Fibroblast of lung (primary cell): ENCODE measurements at regions not wholly inside any gene's neighbourhood (a gene's known extent, or its start where the extent isn't known, plus 50 kb on each side); places are given as distances from the start of the nearest gene placed in this dataset.

Source experiments
- DNase-seq, 2 donors: peaks; one replicate each; pipeline versions ENCODE4 v3.0.0 to v3.0.0-alpha.2; 2010; ENCODE audit warnings: low read depth in 2 of 2
- H2AFZ ChIP-seq: 2 replicates; pipeline ENCODE4 v1.5.1; 2012; ENCODE audit warnings: low read length, control low read depth, inconsistent platforms
- H3K27ac ChIP-seq: 2 replicates; pipeline ENCODE4 v1.5.1; 2011; ENCODE audit warnings: low read length, control low read depth; ENCODE audit not compliant: insufficient read depth
- H3K27me3 ChIP-seq: 2 replicates; pipeline ENCODE4 v1.5.1; 2011; ENCODE audit warnings: mild to moderate bottlenecking, low read length; ENCODE audit not compliant: control insufficient read depth, insufficient read depth
- H3K36me3 ChIP-seq: 2 replicates; pipeline ENCODE4 v1.5.1; 2011; ENCODE audit warnings: low read length; ENCODE audit not compliant: control insufficient read depth, insufficient read depth
- H3K4me1 ChIP-seq: 2 replicates; pipeline ENCODE4 v1.5.1; 2011; ENCODE audit warnings: low read length; ENCODE audit not compliant: control insufficient read depth, insufficient read depth; ENCODE audit errors: extremely low read depth
- H3K4me2 ChIP-seq: 2 replicates; pipeline ENCODE4 v1.5.1; 2011; ENCODE audit warnings: low read length, control low read depth; ENCODE audit not compliant: insufficient read depth; ENCODE audit errors: extremely low read depth
- H3K4me3 ChIP-seq, 4 experiments: fragments of 200-600 bp in 1 of 4; sonication (generic) in 1 of 4; replicated peaks in 1 of 4; 2 replicates each; pipeline ENCODE4 v1.5.1; 2011 to 2016; ENCODE audit warnings: low read length in 4 of 4, low read depth in 3 of 4, mild to moderate bottlenecking in 3 of 4, control low read depth in 2 of 4, inconsistent platforms in 1 of 4, mixed read lengths in 1 of 4; ENCODE audit not compliant: insufficient read depth in 1 of 4; ENCODE audit errors: control extremely low read depth in 1 of 4
- H3K79me2 ChIP-seq: 2 replicates; pipeline ENCODE4 v1.5.1; 2012; ENCODE audit warnings: mild to moderate bottlenecking, low read length, inconsistent platforms; ENCODE audit not compliant: control insufficient read depth, insufficient read depth
- H3K9ac ChIP-seq: 2 replicates; pipeline ENCODE4 v1.5.1; 2011; ENCODE audit warnings: mild to moderate bottlenecking, low read length, control low read depth; ENCODE audit not compliant: insufficient read depth
- H3K9me3 ChIP-seq: 2 replicates; pipeline ENCODE4 v1.5.1; 2012; ENCODE audit warnings: low read depth, low read length; ENCODE audit not compliant: control insufficient read depth, insufficient read depth
- H4K20me1 ChIP-seq: 2 replicates; pipeline ENCODE4 v1.5.1; 2011; ENCODE audit warnings: low read length; ENCODE audit not compliant: control insufficient read depth, insufficient read depth; ENCODE audit errors: extremely low read depth
- EZH2 ChIP-seq: IDR thresholded peaks from 2 replicates; pipeline ENCODE4 v1.5.1; 2012; ENCODE audit warnings: low read length, control low read depth, mild to moderate bottlenecking; ENCODE audit errors: missing control alignments
- TF ChIP-seq, protein P1 (sequence below), 2 donors: IDR thresholded peaks in 1 of 2; conservative IDR thresholded peaks in 1 of 2; 1 replicate in 1 of 2; 2 replicates in 1 of 2; pipeline ENCODE4 v1.5.1; 2011 to 2012; ENCODE audit warnings: low read length in 2 of 2, control low read depth in 1 of 2, inconsistent platforms in 1 of 2, low read depth in 1 of 2, mild to moderate bottlenecking in 1 of 2

DNA sequence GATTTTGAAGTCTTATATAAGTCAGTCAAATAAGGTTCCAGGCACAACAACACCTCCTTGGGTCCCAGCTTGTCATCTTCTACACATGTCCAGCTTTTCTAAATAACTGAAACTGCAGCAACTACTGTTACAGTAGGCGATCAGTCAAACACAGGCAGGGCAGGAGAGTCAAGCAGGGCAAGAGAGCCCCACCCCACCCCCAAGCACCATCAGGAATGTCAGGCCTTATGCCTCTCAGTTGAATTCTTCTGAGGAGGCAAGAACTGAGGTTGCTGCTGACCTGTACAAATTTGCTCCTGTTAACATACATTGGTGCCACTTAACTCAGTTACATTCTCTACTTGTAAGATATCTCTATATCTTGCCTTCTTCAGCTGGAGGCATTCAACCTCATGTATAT lies 608.8 kb upstream of the PCDH10 start:
- H2AFZ ChIP-seq: no peak overlapping the region
- H3K4me2 ChIP-seq: no peak overlapping the region
- H3K9ac ChIP-seq: no peak overlapping the region
- H4K20me1 ChIP-seq: no peaks in the 10 kb centered on the region
- DNase-seq: no peak
- no peaks in the 10 kb centered on the region for H3K79me2 ChIP-seq
- no peaks in the 10 kb centered on the region for H3K36me3 ChIP-seq
- H3K4me3 ChIP-seq: no peak overlapping the region
- H3K4me1 ChIP-seq: no peaks in the 10 kb centered on the region
- no peak overlapping the region for H3K27ac ChIP-seq
- no peaks in the 10 kb centered on the region for H3K27me3 ChIP-seq
- no peaks in the 10 kb centered on the region for H3K9me3 ChIP-seq
- TF ChIP-seq EZH2: no peak
- TF ChIP-seq, protein P1, sequence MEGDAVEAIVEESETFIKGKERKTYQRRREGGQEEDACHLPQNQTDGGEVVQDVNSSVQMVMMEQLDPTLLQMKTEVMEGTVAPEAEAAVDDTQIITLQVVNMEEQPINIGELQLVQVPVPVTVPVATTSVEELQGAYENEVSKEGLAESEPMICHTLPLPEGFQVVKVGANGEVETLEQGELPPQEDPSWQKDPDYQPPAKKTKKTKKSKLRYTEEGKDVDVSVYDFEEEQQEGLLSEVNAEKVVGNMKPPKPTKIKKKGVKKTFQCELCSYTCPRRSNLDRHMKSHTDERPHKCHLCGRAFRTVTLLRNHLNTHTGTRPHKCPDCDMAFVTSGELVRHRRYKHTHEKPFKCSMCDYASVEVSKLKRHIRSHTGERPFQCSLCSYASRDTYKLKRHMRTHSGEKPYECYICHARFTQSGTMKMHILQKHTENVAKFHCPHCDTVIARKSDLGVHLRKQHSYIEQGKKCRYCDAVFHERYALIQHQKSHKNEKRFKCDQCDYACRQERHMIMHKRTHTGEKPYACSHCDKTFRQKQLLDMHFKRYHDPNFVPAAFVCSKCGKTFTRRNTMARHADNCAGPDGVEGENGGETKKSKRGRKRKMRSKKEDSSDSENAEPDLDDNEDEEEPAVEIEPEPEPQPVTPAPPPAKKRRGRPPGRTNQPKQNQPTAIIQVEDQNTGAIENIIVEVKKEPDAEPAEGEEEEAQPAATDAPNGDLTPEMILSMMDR (conservative IDR thresholded peaks at IDR 0.05 in 1 of 2, IDR thresholded peaks at IDR 0.05 in 1 of 2; ENCODE audit: low read depth in 1 of 2, low read length in 2 of 2): no peak

DNA sequence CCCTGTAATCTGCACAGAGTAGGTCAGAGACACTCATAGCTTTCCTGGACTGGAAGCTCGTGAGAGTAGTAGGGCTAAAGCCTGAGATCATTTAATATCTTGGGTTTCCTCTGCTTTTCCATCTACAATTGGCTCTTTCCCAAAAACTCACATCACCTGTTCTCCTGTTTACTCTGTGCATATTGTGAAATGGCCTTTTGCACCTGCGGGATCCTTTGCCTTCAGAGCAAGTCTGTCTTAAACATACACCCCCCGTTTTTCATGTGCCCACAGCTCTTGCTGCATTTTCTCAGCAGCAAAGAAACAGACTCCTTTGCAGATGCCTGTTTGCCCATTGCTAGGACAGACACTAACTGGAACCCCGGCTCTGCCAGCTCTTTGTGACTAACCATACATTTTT lies 608.3 kb upstream of the PCDH10 start:
- Histone ChIP-seq H4K20me1 (no peaks in the 10 kb centered on the region), H3K36me3 (no peaks in the 10 kb centered on the region), H3K4me1 (no peaks in the 10 kb centered on the region), H3K9ac (no peak overlapping the region), H3K9me3 (no peaks in the 10 kb centered on the region), H3K79me2 (no peaks in the 10 kb centered on the region), H3K4me3 (no peak overlapping the region), H3K27me3 (no peaks in the 10 kb centered on the region), H3K4me2 (no peak overlapping the region), H3K27ac (no peak overlapping the region), H2AFZ (no peak overlapping the region)
- no peak for TF ChIP-seq EZH2
- TF ChIP-seq, protein P1 (conservative IDR thresholded peaks at IDR 0.05 in 1 of 2, IDR thresholded peaks at IDR 0.05 in 1 of 2; ENCODE audit: low read depth in 1 of 2, low read length in 2 of 2): no peak
- DNase-seq: no peak

DNA sequence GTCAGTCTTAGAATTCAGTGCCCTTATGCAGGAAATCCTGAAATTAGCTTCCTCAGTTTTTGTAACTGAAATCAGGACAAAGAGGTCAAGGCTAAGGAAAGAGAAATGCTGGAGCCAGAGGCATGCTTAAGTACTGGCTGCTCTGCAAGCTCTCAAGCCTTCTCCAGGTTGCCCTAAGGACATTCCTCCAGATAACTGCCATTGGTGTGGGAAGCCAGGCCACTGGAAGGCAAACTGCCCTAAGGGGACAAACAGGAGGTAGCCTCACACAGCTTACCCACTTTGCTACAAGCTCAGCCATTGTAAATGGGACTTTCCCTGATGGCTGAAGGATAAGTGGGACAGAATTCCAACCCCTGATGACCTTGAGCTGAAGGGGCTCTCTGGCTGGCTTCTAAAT lies 606.9 kb upstream of the PCDH10 start:
- H3K36me3 ChIP-seq: no peaks in the 10 kb centered on the region
- H3K27ac ChIP-seq: no peak overlapping the region
- no peak for TF ChIP-seq EZH2
- TF ChIP-seq, protein P1 (conservative IDR thresholded peaks at IDR 0.05 in 1 of 2, IDR thresholded peaks at IDR 0.05 in 1 of 2; ENCODE audit: low read depth in 1 of 2, low read length in 2 of 2): no peak
- no peaks in the 10 kb centered on the region for H3K9me3 ChIP-seq
- no peaks in the 10 kb centered on the region for H3K4me1 ChIP-seq
- H2AFZ ChIP-seq: no peak overlapping the region
- no peak overlapping the region for H3K9ac ChIP-seq
- H3K79me2 ChIP-seq: no peaks in the 10 kb centered on the region
- no peak overlapping the region for H3K4me2 ChIP-seq
- no peaks in the 10 kb centered on the region for H4K20me1 ChIP-seq
- no peaks in the 10 kb centered on the region for H3K27me3 ChIP-seq
- DNase-seq: no peak
- no peak overlapping the region for H3K4me3 ChIP-seq
